IMR-90 (cell line): ENCODE measurements at regions not wholly inside any gene's neighbourhood (a gene's known extent, or its start where the extent isn't known, plus 50 kb on each side); places are given as distances from the start of the nearest gene placed in this dataset.

Experiments used
- BHLHE40 ChIP-seq: fragments of 150-350 bp; IDR thresholded peaks from 2 replicates; pipeline ENCODE4 v1.6.1; 2016; ENCODE audit warnings: mild to moderate bottlenecking, low read depth, low read length
- CEBPB ChIP-seq: IDR thresholded peaks from 2 replicates; pipeline ENCODE4 v1.6.1; 2012; ENCODE audit warnings: low read depth, low read length, improper control_type of control experiment
- CHD1 ChIP-seq: IDR thresholded peaks from 2 replicates; pipeline ENCODE4 v1.6.1; 2012; ENCODE audit warnings: low read depth, low read length, improper control_type of control experiment
- CTCF ChIP-seq: conservative IDR thresholded peaks from 2 replicates; pipeline ENCODE4 v1.5.1; 2012; ENCODE audit warnings: mild to moderate bottlenecking, low read depth, low read length, improper control_type of control experiment
- ELK1 ChIP-seq: fragments of 150-350 bp; IDR thresholded peaks from 2 replicates; pipeline ENCODE4 v1.6.1; 2016; ENCODE audit warnings: low read depth, mild to moderate bottlenecking, low read length, moderate library complexity, borderline replicate concordance
- MAFK ChIP-seq: IDR thresholded peaks from 2 replicates; pipeline ENCODE4 v1.6.1; 2012; ENCODE audit warnings: low read depth, low read length, improper control_type of control experiment
- MAZ ChIP-seq: IDR thresholded peaks from 2 replicates; pipeline ENCODE4 v1.6.1; 2012; ENCODE audit warnings: low read depth, mild to moderate bottlenecking, low read length, improper control_type of control experiment, moderate library complexity, borderline replicate concordance
- MXI1 ChIP-seq: IDR thresholded peaks from 2 replicates; pipeline ENCODE4 v1.6.1; 2012; ENCODE audit warnings: low read depth, mild to moderate bottlenecking, low read length, moderate library complexity, borderline replicate concordance
- NFE2L2 ChIP-seq: fragments of 150-350 bp; IDR thresholded peaks from 2 replicates; pipeline ENCODE4 v1.6.1; 2016; ENCODE audit warnings: low read depth, mild to moderate bottlenecking, low read length
- POLR2A ChIP-seq: IDR thresholded peaks from 2 replicates; pipeline ENCODE4 v1.6.1; 2012; ENCODE audit warnings: mild to moderate bottlenecking, low read depth, low read length
- RCOR1 ChIP-seq: IDR thresholded peaks from 2 replicates; pipeline ENCODE4 v1.6.1; 2012; ENCODE audit warnings: mild to moderate bottlenecking, low read length, improper control_type of control experiment; ENCODE audit not compliant: insufficient replicate concordance
- RFX5 ChIP-seq: IDR thresholded peaks from 2 replicates; pipeline ENCODE4 v1.8.0; 2012; ENCODE audit warnings: low read depth, mild to moderate bottlenecking, low read length, moderate library complexity
- SMC3 ChIP-seq: fragments of 150-350 bp; IDR thresholded peaks from 2 replicates; pipeline ENCODE4 v1.6.1; 2016; ENCODE audit warnings: low read depth, mild to moderate bottlenecking, antibody characterized with exemption, low read length, moderate library complexity
- USF2 ChIP-seq: fragments of 150-350 bp; IDR thresholded peaks from 2 replicates; pipeline ENCODE4 v1.6.1; 2017; ENCODE audit warnings: mild to moderate bottlenecking, antibody characterized with exemption, low read length, low read depth

GRCh38 chr18:38951633-38952032, 1386.0 kb upstream of the CELF4 start:
- TF ChIP-seq SMC3 (no peak), CTCF (no peak), POLR2A (no peak), RFX5 (no peak), CHD1 (no peak), RCOR1 (no peak), MAZ (no peak), ELK1 (no peak), BHLHE40 (no peak), CEBPB (no peak), MXI1 (no peak), USF2 (no peak), NFE2L2 (no peak), MAFK (no peak)
